ENCODE measurements at regions not wholly inside any gene's neighbourhood (a gene's known extent, or its start where the extent isn't known, plus 50 kb on each side); places are given as distances from the start of the nearest gene placed in this dataset.

- TF ChIP-seq CTCF (IDR thresholded peaks at IDR 0.05; ENCODE audit: unreplicated experiment) = no peak
- no peak for DNase-seq (ENCODE audit: low spot score in 2 of 2, unreplicated experiment in 2 of 2)
- peaks cover 56% of the 10 kb centered on the region for H3K27me3 Mint-ChIP-seq (ENCODE audit: low read depth)
- H3K9me3 Mint-ChIP-seq = no peaks in the 10 kb centered on the region
- no peak overlapping the region for H3K27ac Mint-ChIP-seq
- no peak overlapping the region for H3K4me3 Mint-ChIP-seq
- H3K36me3 Mint-ChIP-seq = no peaks in the 10 kb centered on the region
- no peaks in the 10 kb centered on the region for H3K4me1 Mint-ChIP-seq
Observed at GRCh38 chr1:36665478-36666080, 182.9 kb upstream of the CSF3R start.

- TF ChIP-seq CTCF (IDR thresholded peaks at IDR 0.05; ENCODE audit: unreplicated experiment) = no peak
- Mint-ChIP-seq H3K4me3 (no peak overlapping the region), H3K4me1 (no peaks in the 10 kb centered on the region), H3K27ac (no peak overlapping the region), H3K36me3 (no peaks in the 10 kb centered on the region), H3K27me3 (ENCODE audit: low read depth) (peaks cover 57% of the 10 kb centered on the region), H3K9me3 (no peaks in the 10 kb centered on the region)
- no peak for DNase-seq (ENCODE audit: low spot score in 2 of 2, unreplicated experiment in 2 of 2)
Observed at GRCh38 chr1:36664571-36665287, 182.0 kb upstream of the CSF3R start.

GRCh38 chr1:36663772-36664430 lies 181.2 kb upstream of the CSF3R start:
- DNase-seq (ENCODE audit: low spot score in 2 of 2, unreplicated experiment in 2 of 2) = no peak
- Mint-ChIP-seq H3K27ac (no peak overlapping the region), H3K4me1 (no peaks in the 10 kb centered on the region), H3K27me3 (ENCODE audit: low read depth) (peaks cover 58% of the 10 kb centered on the region), H3K4me3 (no peak overlapping the region), H3K36me3 (no peaks in the 10 kb centered on the region), H3K9me3 (no peaks in the 10 kb centered on the region)
- no peak for TF ChIP-seq CTCF (IDR thresholded peaks at IDR 0.05; ENCODE audit: unreplicated experiment)

- Mint-ChIP-seq H3K27ac (no peak overlapping the region), H3K9me3 (no peaks in the 10 kb centered on the region), H3K27me3 (ENCODE audit: low read depth) (peaks cover 74% of the 10 kb centered on the region), H3K4me3 (no peak overlapping the region), H3K36me3 (no peaks in the 10 kb centered on the region), H3K4me1 (no peaks in the 10 kb centered on the region)
- TF ChIP-seq CTCF (IDR thresholded peaks at IDR 0.05; ENCODE audit: unreplicated experiment) = no peak
- DNase-seq (ENCODE audit: low spot score in 2 of 2, unreplicated experiment in 2 of 2) = no peak
Observed at GRCh38 chr1:36658838-36659237, 176.1 kb upstream of the CSF3R start.

- Mint-ChIP-seq H3K27me3 (ENCODE audit: low read depth) (peaks cover 79% of the 10 kb centered on the region), H3K4me1 (no peaks in the 10 kb centered on the region), H3K9me3 (no peaks in the 10 kb centered on the region), H3K4me3 (no peak overlapping the region), H3K36me3 (no peaks in the 10 kb centered on the region), H3K27ac (no peak overlapping the region)
- TF ChIP-seq CTCF (IDR thresholded peaks at IDR 0.05; ENCODE audit: unreplicated experiment) = no peak
- DNase-seq (ENCODE audit: low spot score in 2 of 2, unreplicated experiment in 2 of 2) = no peak
Observed at GRCh38 chr1:36657826-36658225, 175.1 kb upstream of the CSF3R start.
